Amniotic stem cell (primary cell): ENCODE measurements at regions not wholly inside any gene's neighbourhood (a gene's known extent, or its start where the extent isn't known, plus 50 kb on each side); places are given as distances from the start of the nearest gene placed in this dataset.
A peak's percentile ranks its signal among the peaks of the same experiment; 100 is the strongest.

Experiments
- DNase-seq: peaks from one replicate; lab custom pipeline; 2025; lab: John Stamatoyannopoulos, UW

GRCh38 chr9:114733816-114734215, 51.8 kb upstream of the TEX48 start:
- peak; percentile 19 for DNase-seq

- no peak for DNase-seq
Measured at GRCh38 chr9:114732823-114733222, 50.8 kb upstream of the TEX48 start.
